CD4-positive, CD25-positive, alpha-beta regulatory T cell (primary cell): ENCODE measurements at regions not wholly inside any gene's neighbourhood (a gene's known extent, or its start where the extent isn't known, plus 50 kb on each side); places are given as distances from the start of the nearest gene placed in this dataset.

ENCODE experiments used
- ATAC-seq, 2 donors: fragments of 150-1000 bp; cut with Tn5 transposase; one replicate each; pipeline ENCODE4 v1.10.0; 2021; ENCODE audit warnings: low read depth in 2 of 2, moderate number of reproducible peaks in 2 of 2, moderate library complexity in 1 of 2
- DNase-seq, 3 donors: peaks; one replicate each; pipeline versions ENCODE4 v3.0.0 to v3.0.0-alpha.2; 2012 to 2022; ENCODE audit warnings: mixed read lengths in 1 of 3
- H3K27ac ChIP-seq: one replicate; pipeline ENCODE4 v1.7.0; 2013; ENCODE audit warnings: mild to moderate bottlenecking, low read length; ENCODE audit not compliant: insufficient read depth, poor library complexity, severe bottlenecking
- H3K27me3 ChIP-seq: one replicate; pipeline ENCODE4 v1.7.0; 2013; ENCODE audit warnings: low read length; ENCODE audit not compliant: control insufficient read depth, insufficient read depth
- H3K36me3 ChIP-seq: one replicate; pipeline ENCODE4 v1.7.0; 2013; ENCODE audit warnings: mild to moderate bottlenecking, low read length, moderate library complexity; ENCODE audit not compliant: control insufficient read depth, insufficient read depth
- H3K4me1 ChIP-seq: 2 replicates; pipeline ENCODE4 v1.7.0; 2013; ENCODE audit warnings: mild to moderate bottlenecking, low read length; ENCODE audit not compliant: insufficient read depth, control insufficient read depth, poor library complexity, severe bottlenecking
- H3K4me3 ChIP-seq: one replicate; pipeline ENCODE4 v1.7.0; 2013; ENCODE audit warnings: low read depth, mild to moderate bottlenecking, low read length, moderate library complexity
- H3K9me3 ChIP-seq, 2 experiments: 1 replicate in 1 of 2; 2 replicates in 1 of 2; pipeline ENCODE4 v1.7.0; 2013; ENCODE audit warnings: low read length in 2 of 2, mild to moderate bottlenecking in 1 of 2, moderate library complexity in 1 of 2; ENCODE audit not compliant: control insufficient read depth in 2 of 2
- H3K27ac Mint-ChIP-seq, 3 donors: one replicate each; pipeline ENCODE4 v1.8.0; 2020 to 2022; ENCODE audit warnings: mild to moderate bottlenecking in 3 of 3, mixed read lengths in 3 of 3, moderate library complexity in 2 of 3
- H3K27me3 Mint-ChIP-seq: one replicate; pipeline ENCODE4 v1.8.0; 2022; ENCODE audit warnings: mild to moderate bottlenecking, mixed read lengths
- H3K36me3 Mint-ChIP-seq: one replicate; pipeline ENCODE4 v1.8.0; 2020; ENCODE audit warnings: mixed read lengths
- H3K4me1 Mint-ChIP-seq, 4 donors: one replicate each; pipeline ENCODE4 v1.8.0; 2020 to 2022; ENCODE audit warnings: mixed read lengths in 4 of 4, mild to moderate bottlenecking in 1 of 4
- H3K4me3 Mint-ChIP-seq, 4 donors: one replicate each; pipeline ENCODE4 v1.8.0; 2020 to 2022; ENCODE audit warnings: mild to moderate bottlenecking in 4 of 4, mixed read lengths in 4 of 4, moderate library complexity in 3 of 4
- H3K9me3 Mint-ChIP-seq, 7 donors: one replicate each; pipeline ENCODE4 v1.8.0; 2020 to 2022; ENCODE audit warnings: mixed read lengths in 7 of 7, mild to moderate bottlenecking in 3 of 7, moderate library complexity in 2 of 7

DNA sequence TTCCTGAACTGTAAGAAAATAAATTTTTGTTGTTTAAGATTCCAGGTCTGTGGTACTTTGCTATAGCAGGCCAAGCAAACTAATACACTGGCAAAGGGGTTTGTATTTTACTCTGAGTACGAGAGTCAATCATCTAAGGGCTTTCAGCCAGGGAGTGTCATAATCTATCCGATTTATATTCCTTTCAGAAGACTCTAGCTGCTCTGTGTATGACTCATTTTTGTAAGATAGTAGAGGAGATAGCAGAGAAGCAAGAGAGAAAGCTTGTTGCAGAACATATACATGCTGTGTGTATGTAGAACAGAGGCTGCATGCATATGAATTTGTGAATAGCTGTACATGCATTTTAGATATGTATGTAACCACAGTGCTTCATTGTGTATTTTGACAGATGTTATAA, 577.9 kb upstream of the EPHA6 start:
- Mint-ChIP-seq H3K27ac (no peak overlapping the region), H3K36me3 (no peaks in the 10 kb centered on the region), H3K9me3 (peaks cover 0 to 16% (median 2%) of the 10 kb centered on the region in 7 donors), H3K4me3 (no peak overlapping the region), H3K4me1 (no peaks in the 10 kb centered on the region), H3K27me3 (no peaks in the 10 kb centered on the region)
- Histone ChIP-seq H3K9me3 (no peaks in the 10 kb centered on the region), H3K27me3 (no peaks in the 10 kb centered on the region), H3K27ac (no peak overlapping the region), H3K4me3 (no peak overlapping the region), H3K36me3 (no peaks in the 10 kb centered on the region), H3K4me1 (no peaks in the 10 kb centered on the region)
- DNase-seq: no peak
- no peak for ATAC-seq

DNA sequence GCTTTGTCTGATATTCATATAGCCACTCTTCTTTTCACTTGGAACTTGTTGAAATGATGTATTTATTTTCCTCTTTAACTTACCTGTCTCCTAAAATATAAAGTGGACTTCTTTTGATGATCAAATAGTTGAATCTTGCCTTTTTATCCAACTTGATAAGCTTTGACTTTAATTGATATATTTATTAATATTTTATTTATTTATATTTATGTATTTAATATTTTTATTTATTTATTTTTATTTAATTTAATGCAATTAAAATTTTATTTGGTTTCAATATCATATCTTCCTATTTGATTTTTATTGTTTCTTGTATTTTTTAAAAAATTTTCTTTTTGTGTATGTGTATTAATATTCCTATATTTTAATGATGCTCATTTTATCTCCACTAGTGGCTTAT, 555.1 kb upstream of the EPHA6 start:
- Histone ChIP-seq H3K36me3 (no peaks in the 10 kb centered on the region), H3K9me3 (no peaks in the 10 kb centered on the region), H3K4me1 (no peaks in the 10 kb centered on the region), H3K27ac (no peak overlapping the region), H3K27me3 (no peaks in the 10 kb centered on the region), H3K4me3 (no peak overlapping the region)
- H3K27ac Mint-ChIP-seq: no peak overlapping the region
- no peak for DNase-seq
- H3K4me3 Mint-ChIP-seq: no peak overlapping the region
- no peak for ATAC-seq
- H3K4me1 Mint-ChIP-seq: no peaks in the 10 kb centered on the region
- H3K27me3 Mint-ChIP-seq: no peaks in the 10 kb centered on the region
- H3K36me3 Mint-ChIP-seq: no peaks in the 10 kb centered on the region
- H3K9me3 Mint-ChIP-seq: peaks cover 0 to 19% (median 10%) of the 10 kb centered on the region in 7 donors

DNA sequence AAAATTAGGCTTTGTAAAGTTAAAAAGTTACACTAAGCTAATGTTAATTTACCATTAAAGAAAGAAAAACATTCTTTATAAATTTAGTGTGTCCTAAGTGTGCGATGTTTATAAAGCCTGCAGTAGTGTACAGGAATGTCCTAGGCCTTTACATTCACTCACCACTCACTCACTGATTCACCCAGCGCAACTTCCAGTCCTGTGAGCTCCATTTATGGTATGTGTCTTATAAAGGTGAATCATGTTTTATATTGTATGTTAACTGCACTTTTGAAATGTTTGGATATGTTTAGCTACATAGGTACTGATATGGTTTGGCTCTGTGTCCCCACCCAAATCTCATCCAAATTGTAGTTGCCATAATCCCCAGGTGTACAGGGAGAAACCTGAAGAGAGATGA, 549.7 kb upstream of the EPHA6 start:
- H3K4me1 ChIP-seq: no peaks in the 10 kb centered on the region
- Mint-ChIP-seq H3K27me3 (no peaks in the 10 kb centered on the region), H3K4me1 (no peaks in the 10 kb centered on the region), H3K4me3 (no peak overlapping the region), H3K36me3 (no peaks in the 10 kb centered on the region), H3K27ac (no peak overlapping the region), H3K9me3 (peaks cover 0 to 22% (median 8%) of the 10 kb centered on the region in 7 donors)
- H3K4me3 ChIP-seq: no peak overlapping the region
- H3K27me3 ChIP-seq: no peaks in the 10 kb centered on the region
- ATAC-seq: no peak
- no peak for DNase-seq
- H3K9me3 ChIP-seq: peaks cover 0 to 2% of the 10 kb centered on the region in 2 experiments
- H3K36me3 ChIP-seq: no peaks in the 10 kb centered on the region
- no peak overlapping the region for H3K27ac ChIP-seq

DNA sequence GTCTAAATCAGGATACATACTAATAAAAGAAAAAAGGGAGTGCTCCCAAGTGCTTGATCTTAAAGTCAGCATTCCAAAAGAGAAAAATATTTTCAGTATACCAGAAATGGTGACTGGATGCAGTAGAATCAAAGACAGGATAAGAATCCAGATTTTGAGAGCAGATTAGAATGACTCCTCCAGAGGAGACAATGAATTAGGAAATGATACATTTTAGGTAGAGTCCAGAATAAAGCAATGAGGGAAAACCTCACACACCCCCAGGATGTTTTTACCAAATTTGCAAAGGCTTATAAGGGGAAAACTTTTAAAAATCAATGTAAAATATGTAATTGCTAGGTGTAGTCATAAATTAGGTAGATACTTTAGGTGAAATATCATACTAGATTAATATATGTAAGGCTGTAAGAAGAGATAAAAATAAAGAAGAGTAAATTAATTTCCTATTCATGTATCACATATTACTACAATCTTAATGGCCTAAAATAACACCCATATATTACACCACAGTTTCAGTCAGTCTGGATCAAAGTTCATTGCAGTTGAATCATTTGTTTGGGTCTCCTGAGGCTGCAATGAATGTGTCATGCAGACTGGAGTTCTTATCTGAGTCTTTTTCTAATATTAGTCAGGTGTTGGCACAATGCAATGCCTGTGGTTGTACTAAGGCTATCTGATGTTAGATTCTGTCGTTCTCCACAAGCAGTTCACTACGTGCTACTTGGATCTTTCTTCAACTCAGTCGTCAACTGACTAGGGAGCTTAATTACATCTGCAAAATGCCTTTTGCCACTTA, 547.8 kb upstream of the EPHA6 start:
- Mint-ChIP-seq H3K4me3 (no peak overlapping the region), H3K27me3 (no peaks in the 10 kb centered on the region), H3K27ac (no peak overlapping the region), H3K36me3 (no peaks in the 10 kb centered on the region), H3K4me1 (no peaks in the 10 kb centered on the region), H3K9me3 (peaks cover 0 to 10% (median 5%) of the 10 kb centered on the region in 7 donors)
- Histone ChIP-seq H3K9me3 (peaks cover 0 to 2% of the 10 kb centered on the region in 2 experiments), H3K27ac (no peak overlapping the region), H3K4me3 (no peak overlapping the region), H3K36me3 (no peaks in the 10 kb centered on the region), H3K27me3 (no peaks in the 10 kb centered on the region), H3K4me1 (no peaks in the 10 kb centered on the region)
- DNase-seq: no peak
- ATAC-seq: no peak

DNA sequence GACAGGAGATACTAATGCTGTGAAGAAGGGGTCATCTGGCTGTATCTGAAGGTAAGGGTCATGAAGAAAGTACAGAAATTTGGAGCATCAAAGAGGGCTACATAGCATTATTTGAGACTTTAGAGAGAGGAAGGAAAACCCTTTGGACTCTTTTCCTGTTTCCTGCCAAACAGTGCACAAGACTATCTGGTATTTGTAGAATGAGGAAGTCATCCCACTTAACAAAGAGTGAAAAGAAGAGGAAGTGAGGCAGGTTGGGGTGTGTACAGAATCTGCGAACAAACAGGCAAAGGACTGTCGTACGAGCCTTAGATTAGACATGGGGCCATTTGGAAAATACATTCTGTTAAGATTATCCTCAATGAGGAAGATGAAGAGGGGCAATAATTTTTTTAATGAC, 546.8 kb upstream of the EPHA6 start:
- no peak overlapping the region for H3K4me3 ChIP-seq
- no peak for ATAC-seq
- peaks cover 0 to 8% (median 2%) of the 10 kb centered on the region in 7 donors for H3K9me3 Mint-ChIP-seq
- no peaks in the 10 kb centered on the region for H3K36me3 Mint-ChIP-seq
- no peak for DNase-seq
- peaks cover 0 to 2% of the 10 kb centered on the region in 2 experiments for H3K9me3 ChIP-seq
- H3K4me1 ChIP-seq: no peaks in the 10 kb centered on the region
- no peaks in the 10 kb centered on the region for H3K27me3 Mint-ChIP-seq
- H3K36me3 ChIP-seq: no peaks in the 10 kb centered on the region
- H3K27ac Mint-ChIP-seq: no peak overlapping the region
- H3K4me3 Mint-ChIP-seq: no peak overlapping the region
- no peaks in the 10 kb centered on the region for H3K4me1 Mint-ChIP-seq
- no peaks in the 10 kb centered on the region for H3K27me3 ChIP-seq
- no peak overlapping the region for H3K27ac ChIP-seq

DNA sequence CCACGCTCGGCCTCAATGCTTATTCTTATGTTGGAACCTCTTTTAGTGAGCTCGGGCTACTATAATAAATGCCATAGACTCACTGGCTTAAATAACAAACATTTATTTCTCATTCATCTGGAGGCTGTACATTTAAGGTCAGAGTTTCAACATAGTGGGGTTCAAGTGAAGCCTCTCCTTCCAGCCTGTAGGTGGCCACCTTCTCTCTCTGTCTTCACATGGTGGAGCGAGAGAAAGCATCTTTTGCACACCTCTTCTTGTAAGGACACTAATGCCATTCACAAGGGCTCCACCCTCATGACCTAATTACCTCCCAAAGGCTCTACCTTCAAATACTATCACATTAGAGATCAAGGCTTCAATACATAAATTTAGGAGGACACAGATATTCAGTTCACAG, 520.3 kb upstream of the EPHA6 start:
- no peak overlapping the region for H3K27ac ChIP-seq
- ATAC-seq (no peak), DNase-seq (no peak)
- Mint-ChIP-seq H3K4me1 (no peaks in the 10 kb centered on the region), H3K27me3 (no peaks in the 10 kb centered on the region), H3K36me3 (no peaks in the 10 kb centered on the region), H3K4me3 (no peak overlapping the region), H3K27ac (no peak overlapping the region), H3K9me3 (peaks cover 0 to 13% (median 6%) of the 10 kb centered on the region in 7 donors)
- peaks cover 0 to 3% of the 10 kb centered on the region in 2 experiments for H3K9me3 ChIP-seq
- no peaks in the 10 kb centered on the region for H3K27me3 ChIP-seq
- no peaks in the 10 kb centered on the region for H3K4me1 ChIP-seq
- H3K36me3 ChIP-seq: no peaks in the 10 kb centered on the region
- no peak overlapping the region for H3K4me3 ChIP-seq

DNA sequence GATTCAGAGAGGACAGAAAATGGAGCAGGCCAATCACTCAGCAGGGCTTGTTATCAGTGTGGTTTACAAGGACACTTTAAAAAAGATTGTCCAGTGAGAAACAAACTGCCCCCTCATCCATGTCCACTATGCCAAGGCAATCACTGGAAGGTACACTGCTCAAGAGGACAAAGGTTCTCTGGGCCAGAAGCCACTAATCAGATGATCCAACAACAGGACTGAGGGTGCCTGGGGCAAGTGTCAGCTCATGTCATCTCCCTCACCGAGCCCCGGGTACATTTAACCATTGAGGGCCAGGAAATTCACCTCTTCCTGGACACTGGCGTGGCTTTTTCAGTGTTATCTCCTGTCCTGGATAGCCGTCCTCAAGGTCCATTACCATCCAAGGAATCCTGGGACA, 513.7 kb upstream of the EPHA6 start:
- DNase-seq: no peak
- no peak overlapping the region for H3K27ac ChIP-seq
- ATAC-seq: no peak
- H3K9me3 Mint-ChIP-seq: peaks cover 0 to 14% (median 2%) of the 10 kb centered on the region in 7 donors
- H3K36me3 Mint-ChIP-seq: no peaks in the 10 kb centered on the region
- no peaks in the 10 kb centered on the region for H3K27me3 ChIP-seq
- peaks cover 0 to 7% of the 10 kb centered on the region in 2 experiments for H3K9me3 ChIP-seq
- H3K36me3 ChIP-seq: no peaks in the 10 kb centered on the region
- H3K27ac Mint-ChIP-seq: no peak overlapping the region
- H3K4me3 Mint-ChIP-seq: no peak overlapping the region
- H3K4me3 ChIP-seq: no peak overlapping the region
- H3K4me1 Mint-ChIP-seq: no peaks in the 10 kb centered on the region
- H3K4me1 ChIP-seq: no peaks in the 10 kb centered on the region
- H3K27me3 Mint-ChIP-seq: no peaks in the 10 kb centered on the region

DNA sequence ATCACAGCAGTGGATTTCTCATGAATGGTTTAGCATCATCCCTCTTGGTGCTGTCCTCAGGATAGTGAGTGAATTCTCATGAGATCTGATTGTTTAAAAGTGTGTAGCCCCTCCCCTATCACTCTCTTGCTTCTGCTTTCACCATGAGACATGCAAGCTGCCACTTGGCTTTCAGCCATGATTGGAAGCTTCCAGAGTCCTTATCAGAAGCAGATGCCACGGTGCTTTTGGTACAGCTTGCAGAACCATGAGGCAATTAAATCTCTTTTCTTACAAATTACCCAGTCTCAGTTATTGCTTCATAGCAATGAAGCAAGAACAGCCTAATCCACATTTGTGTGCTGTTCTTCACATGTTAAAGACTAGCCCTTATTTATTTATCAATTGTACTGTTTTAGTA, 495.2 kb upstream of the EPHA6 start:
- H3K9me3 ChIP-seq: no peaks in the 10 kb centered on the region
- ATAC-seq (no peak), DNase-seq (no peak)
- Mint-ChIP-seq H3K27me3 (no peaks in the 10 kb centered on the region), H3K4me1 (no peaks in the 10 kb centered on the region), H3K9me3 (peaks cover 2 to 15% (median 6%) of the 10 kb centered on the region in 7 donors), H3K4me3 (no peak overlapping the region), H3K27ac (no peak overlapping the region), H3K36me3 (no peaks in the 10 kb centered on the region)
- H3K27me3 ChIP-seq: no peaks in the 10 kb centered on the region
- no peak overlapping the region for H3K4me3 ChIP-seq
- no peak overlapping the region for H3K27ac ChIP-seq
- no peaks in the 10 kb centered on the region for H3K4me1 ChIP-seq
- no peaks in the 10 kb centered on the region for H3K36me3 ChIP-seq
